ENCODE measurements at regions not wholly inside any gene's neighbourhood (a gene's known extent, or its start where the extent isn't known, plus 50 kb on each side); places are given as distances from the start of the nearest gene placed in this dataset.

DNA sequence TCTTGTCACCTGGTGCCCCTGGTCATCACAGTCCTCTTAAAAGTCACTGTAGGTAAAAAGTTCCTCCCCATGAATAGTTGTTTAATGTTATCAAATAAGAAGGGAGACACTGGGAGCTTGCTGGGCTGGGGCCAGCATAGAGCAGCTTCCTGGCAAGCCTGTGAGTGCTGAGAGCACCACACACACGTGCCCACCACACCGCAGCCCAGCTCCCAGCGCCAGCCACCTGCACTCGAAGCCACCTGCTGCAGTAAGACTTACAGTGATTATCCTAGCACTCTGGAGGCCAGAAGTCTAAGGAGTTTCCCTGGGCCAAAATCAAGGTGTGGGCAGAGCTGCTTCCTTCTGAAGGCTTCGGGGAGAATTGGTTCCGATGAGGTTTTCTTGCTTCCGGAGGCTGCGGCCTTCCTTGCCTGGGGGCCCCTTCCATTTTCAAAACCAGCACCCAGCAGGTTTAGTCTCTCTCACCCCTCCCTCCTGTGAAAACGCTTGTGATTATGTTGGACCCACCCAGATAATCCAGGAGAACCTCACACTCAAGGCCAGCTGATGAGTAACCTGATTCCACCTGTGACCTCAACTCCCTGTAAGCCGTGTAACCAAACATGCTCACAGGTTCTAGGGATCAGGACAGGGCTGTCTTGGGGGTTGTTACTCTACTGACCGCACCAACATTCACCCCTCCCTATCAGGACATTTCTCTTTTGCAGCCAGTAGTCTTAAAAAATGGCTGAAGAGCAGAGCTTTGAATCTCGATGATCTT is 687.2 kb downstream of the TBC1D22A start:
- TF ChIP-seq, protein P1, sequence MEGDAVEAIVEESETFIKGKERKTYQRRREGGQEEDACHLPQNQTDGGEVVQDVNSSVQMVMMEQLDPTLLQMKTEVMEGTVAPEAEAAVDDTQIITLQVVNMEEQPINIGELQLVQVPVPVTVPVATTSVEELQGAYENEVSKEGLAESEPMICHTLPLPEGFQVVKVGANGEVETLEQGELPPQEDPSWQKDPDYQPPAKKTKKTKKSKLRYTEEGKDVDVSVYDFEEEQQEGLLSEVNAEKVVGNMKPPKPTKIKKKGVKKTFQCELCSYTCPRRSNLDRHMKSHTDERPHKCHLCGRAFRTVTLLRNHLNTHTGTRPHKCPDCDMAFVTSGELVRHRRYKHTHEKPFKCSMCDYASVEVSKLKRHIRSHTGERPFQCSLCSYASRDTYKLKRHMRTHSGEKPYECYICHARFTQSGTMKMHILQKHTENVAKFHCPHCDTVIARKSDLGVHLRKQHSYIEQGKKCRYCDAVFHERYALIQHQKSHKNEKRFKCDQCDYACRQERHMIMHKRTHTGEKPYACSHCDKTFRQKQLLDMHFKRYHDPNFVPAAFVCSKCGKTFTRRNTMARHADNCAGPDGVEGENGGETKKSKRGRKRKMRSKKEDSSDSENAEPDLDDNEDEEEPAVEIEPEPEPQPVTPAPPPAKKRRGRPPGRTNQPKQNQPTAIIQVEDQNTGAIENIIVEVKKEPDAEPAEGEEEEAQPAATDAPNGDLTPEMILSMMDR (conservative IDR thresholded peaks at IDR 0.05) = no peak
- no peak overlapping the region for H3K27ac ChIP-seq

DNA sequence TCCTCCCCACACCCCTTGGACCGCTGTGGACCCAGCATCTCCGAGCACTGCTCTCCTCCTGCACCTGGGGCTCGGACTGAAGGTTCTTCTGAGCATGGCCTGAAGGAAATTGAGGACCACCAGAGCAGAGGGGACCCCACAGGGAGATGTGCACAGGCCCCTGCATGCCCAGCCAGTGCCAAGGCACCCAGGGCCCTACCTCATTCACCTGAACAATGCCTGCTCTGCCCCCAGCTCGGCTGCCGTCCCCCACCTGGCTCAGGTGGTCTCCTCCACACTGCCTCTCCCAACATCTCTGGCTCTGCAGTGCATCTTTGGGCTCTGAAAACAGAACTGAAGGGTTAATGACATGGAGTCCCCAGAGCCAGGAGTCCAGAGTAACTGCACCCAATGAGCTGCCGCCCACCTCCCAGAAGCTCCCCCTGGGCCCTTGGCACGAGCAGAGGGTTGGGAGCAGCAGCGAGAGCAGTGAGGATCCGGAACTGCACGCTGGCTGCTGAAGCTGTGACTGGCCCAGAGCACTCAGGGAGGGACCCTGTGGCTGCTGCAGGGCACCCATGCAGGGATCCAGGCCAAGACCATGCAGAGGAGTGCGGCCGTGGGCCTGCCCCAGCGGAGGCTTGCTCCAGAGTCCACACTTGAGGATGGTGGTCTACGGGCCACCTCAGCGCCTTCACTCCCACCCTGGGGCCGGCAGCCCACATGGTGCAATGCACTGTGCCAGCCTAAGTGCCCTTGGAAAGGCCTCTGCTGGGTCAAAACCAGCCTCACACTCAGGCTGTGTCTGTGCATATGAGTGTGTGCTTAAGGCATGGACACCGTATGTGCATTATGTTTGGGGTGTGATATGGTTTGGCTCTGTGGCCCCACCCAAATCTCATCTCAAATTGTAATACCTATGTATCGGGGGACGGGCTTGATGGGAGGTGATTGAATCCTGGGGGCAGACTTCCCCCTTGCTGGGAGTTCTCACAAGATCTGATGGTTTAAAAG is 686.1 kb downstream of the TBC1D22A start:
- TF ChIP-seq, protein P1 (conservative IDR thresholded peaks at IDR 0.05) = no peak
- H3K27ac ChIP-seq = no peak overlapping the region

DNA sequence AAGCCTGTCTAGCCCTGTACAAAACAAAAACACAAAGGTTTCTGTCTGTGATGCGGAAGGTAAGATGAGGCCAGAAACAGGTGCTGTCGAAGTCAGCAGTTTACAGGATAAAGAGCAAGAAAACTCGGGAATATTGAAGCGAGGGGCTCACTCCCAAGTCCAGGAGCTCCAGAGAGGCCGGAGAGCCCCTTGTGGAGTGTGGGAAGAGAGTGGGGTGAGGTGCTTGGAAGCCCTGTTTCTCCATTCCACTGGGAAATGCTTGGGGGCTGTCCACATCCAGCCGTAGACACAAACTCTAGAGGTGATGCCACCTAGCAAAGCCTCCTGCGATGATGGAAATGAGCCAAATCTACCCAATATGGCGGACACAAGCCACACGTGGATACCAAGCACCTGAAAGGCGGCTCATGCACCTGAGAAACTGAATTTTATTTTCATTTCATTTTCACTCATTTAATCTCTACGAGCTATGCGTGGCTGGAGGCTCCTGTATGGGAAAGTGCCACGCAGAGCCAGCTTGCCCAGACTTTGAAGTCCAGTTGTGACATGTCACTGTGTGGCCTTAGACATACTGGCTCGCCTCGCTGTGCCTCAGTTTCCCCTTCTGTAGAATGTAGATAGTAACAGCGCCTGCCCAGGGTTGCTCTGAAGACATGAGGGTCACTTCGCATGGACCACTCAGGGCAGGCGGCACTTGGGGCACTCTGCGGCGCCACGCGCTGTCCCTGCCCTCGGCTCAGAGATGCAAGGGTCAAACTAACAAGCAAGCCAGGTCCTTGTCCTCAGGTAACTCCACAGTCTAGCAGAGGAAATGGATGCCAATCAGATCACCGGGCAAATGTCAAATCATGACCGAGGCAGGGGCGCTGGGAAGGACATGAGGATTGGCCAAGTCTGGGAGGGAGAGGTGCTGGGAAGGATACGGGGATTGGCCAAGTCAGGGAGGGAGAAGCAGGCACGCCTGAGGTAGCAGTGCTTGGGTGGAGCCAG is 684.7 kb downstream of the TBC1D22A start:
- TF ChIP-seq, protein P1 (conservative IDR thresholded peaks at IDR 0.05) = no peak
- no peak overlapping the region for H3K27ac ChIP-seq

DNA sequence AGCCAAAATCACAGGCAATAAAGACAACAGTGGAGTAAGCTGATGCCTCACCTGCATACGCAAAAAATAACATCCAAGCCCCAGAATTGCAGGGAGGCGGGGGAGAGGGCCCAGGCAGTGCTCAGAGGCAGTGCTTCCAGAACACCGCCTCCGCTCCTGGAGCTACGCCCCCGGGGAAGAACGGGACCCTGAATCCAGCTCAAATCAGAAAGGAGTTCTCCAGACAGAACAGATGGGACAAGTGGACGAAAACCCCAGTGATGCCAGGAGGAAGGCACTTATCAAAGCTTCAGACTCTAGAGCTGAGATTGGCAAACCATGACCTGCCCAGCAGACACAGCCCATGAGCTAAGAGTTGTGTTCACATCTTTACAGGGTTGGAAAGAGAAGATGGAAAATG is 683.9 kb downstream of the TBC1D22A start:
- H3K27ac ChIP-seq = no peak overlapping the region
- TF ChIP-seq, protein P1 (conservative IDR thresholded peaks at IDR 0.05) = no peak

DNA sequence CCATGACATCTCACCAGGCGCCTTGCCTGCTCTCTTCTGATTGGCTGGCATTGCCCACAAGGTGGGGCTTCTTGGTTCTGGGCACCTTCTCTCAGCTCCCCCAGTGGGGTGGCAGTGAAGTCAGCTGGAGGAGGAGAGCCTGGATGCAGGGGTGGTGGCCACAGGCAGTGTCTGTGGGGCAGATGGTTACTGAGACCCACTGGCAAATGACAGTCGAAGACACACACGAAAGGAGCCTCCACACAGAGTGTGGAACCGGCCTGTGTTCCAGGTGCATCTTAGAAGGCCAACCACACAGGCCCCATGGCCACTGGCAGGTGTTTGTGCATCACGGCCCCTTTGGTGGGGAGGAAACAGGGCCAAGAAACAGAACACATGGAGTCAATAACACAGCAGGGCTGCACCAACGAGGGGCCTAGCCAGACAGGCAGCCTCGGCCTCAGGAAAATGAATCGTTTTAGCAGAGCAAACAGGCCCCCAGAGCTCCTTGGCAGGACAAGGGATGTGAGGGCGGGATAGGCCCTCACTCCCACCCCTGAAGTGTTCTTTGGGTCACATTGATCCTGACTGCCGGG is 683.4 kb downstream of the TBC1D22A start:
- TF ChIP-seq, protein P1 (conservative IDR thresholded peaks at IDR 0.05) = no peak

DNA sequence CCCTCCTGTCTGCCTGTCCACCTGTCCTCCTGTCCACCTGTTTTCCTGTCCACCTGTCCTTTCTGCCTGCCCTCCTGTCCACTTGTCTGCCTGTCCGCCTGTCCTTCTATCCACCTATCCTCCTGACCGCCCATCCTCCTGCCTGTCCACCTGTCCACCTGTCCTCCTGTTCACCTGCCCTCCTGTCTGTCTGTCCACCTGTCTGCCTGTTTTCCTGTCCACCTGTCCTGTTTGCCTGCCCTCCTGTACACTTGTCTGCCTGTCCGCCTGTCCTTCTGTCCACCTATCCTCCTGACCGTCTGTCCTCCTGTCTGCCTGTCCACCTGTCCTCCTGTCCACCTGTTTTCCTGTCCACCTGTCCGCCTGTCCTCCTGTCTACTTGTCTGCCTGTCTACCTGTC is 682.8 kb downstream of the TBC1D22A start:
- TF ChIP-seq, protein P1 (conservative IDR thresholded peaks at IDR 0.05) = no peak
- no peak overlapping the region for H3K27ac ChIP-seq

More for the DNA sequence above, 683.4 kb downstream of the TBC1D22A start:
- no peak overlapping the region for H3K27ac ChIP-seq

Data from VCaP (cell line).